ENCODE measurements at regions not wholly inside any gene's neighbourhood (a gene's known extent, or its start where the extent isn't known, plus 50 kb on each side); places are given as distances from the start of the nearest gene placed in this dataset.

DNA sequence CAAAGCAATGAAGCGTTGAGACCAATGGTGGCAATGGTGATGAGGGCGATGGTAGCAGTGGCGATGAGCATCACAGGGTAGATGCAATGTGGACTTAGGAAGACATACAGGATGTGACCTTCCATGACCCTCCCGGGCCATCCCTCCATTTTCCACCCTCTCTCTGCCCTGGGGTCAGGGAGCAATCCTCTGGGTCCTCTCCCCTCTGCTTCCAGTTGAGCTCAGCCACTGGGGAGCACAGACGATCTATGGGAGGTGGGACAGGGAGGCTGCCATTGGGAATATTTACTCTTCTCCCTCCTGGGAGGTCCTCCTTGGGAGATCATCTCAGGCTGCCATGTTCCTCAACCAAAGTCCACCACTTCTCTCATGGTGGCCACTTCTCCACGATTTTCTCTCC, 260.7 kb upstream of the FOXF1 start:
- no peaks in the 10 kb centered on the region for H3K36me3 ChIP-seq
- peaks cover 8% of the 10 kb centered on the region for H3K9me3 ChIP-seq (replicated peaks)
- no peak overlapping the region for H3K27ac ChIP-seq (replicated peaks)
- H3K4me1 ChIP-seq, result no peaks in the 10 kb centered on the region
- no peak overlapping the region for H3K4me3 ChIP-seq
- DNase-seq, result no peak
- peaks cover 53% of the 10 kb centered on the region for H3K27me3 ChIP-seq (ENCODE audit: low read depth)
- intact Hi-C loops (cut with micrococcal nuclease), result no loop called here
- TF ChIP-seq, protein P1, sequence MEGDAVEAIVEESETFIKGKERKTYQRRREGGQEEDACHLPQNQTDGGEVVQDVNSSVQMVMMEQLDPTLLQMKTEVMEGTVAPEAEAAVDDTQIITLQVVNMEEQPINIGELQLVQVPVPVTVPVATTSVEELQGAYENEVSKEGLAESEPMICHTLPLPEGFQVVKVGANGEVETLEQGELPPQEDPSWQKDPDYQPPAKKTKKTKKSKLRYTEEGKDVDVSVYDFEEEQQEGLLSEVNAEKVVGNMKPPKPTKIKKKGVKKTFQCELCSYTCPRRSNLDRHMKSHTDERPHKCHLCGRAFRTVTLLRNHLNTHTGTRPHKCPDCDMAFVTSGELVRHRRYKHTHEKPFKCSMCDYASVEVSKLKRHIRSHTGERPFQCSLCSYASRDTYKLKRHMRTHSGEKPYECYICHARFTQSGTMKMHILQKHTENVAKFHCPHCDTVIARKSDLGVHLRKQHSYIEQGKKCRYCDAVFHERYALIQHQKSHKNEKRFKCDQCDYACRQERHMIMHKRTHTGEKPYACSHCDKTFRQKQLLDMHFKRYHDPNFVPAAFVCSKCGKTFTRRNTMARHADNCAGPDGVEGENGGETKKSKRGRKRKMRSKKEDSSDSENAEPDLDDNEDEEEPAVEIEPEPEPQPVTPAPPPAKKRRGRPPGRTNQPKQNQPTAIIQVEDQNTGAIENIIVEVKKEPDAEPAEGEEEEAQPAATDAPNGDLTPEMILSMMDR (IDR thresholded peaks at IDR 0.05; ENCODE audit: borderline replicate concordance), result no peak

DNA sequence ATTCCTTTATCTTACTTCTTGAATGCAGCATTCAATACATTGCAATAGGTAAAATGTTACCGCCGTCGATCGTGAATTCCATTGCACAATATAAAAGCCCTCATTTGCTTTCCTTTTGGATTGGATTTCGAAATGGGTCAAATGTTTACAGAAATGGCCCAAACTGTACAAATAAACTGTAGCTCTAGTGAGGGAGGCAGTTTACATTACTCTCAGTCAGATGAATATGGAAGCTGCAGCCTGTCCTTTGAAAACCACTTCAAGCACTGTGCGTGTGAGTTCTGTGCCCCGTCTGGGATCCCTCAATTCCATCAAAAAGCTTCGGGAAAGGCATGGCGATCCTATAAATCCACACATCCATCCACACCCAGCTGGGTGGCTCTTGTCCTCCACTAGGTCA, 258.6 kb upstream of the FOXF1 start:
- H3K27ac ChIP-seq (replicated peaks), result no peak overlapping the region
- DNase-seq, result no peak

DNA sequence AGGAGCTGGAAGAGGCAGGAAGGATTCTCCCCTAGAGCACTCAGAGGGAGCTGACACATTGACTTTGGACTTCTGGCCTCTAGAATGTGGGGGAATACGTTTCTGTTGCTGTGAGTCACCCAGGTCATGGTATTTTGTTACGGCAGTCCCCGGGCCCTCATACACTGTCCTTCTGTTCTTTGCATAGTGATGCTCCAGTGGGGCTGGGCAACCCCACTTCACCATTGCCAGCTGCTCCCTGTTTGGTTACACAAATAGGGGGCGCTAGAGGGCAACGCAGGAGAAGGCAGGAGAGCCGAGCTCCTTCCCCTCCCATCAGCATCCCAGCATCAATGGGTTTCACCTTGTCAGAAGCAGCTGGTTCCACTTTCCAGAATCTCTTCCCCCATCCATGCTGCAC, 257.7 kb upstream of the FOXF1 start:
- TF ChIP-seq, protein P1 (IDR thresholded peaks at IDR 0.05; ENCODE audit: borderline replicate concordance), result peak; percentile 51
- no peak overlapping the region for H3K27ac ChIP-seq (replicated peaks)
- H3K9me3 ChIP-seq (replicated peaks), result peaks cover 18% of the 10 kb centered on the region
- intact Hi-C loops (cut with micrococcal nuclease), result no loop called here
- H3K36me3 ChIP-seq, result no peaks in the 10 kb centered on the region
- no peak overlapping the region for H3K4me3 ChIP-seq
- DNase-seq, result no peak
- H3K4me1 ChIP-seq, result no peaks in the 10 kb centered on the region
- H3K27me3 ChIP-seq (ENCODE audit: low read depth), result peaks cover 46% of the 10 kb centered on the region

More for the DNA sequence above, 258.6 kb upstream of the FOXF1 start:
- Histone ChIP-seq H3K36me3 (no peaks in the 10 kb centered on the region), H3K4me3 (no peak overlapping the region), H3K27me3 (ENCODE audit: low read depth) (peaks cover 40% of the 10 kb centered on the region), H3K4me1 (no peaks in the 10 kb centered on the region), H3K9me3 (replicated peaks) (peaks cover 17% of the 10 kb centered on the region)
- intact Hi-C loops (cut with micrococcal nuclease), result no loop called here
- TF ChIP-seq, protein P1 (IDR thresholded peaks at IDR 0.05; ENCODE audit: borderline replicate concordance), result no peak

DNA sequence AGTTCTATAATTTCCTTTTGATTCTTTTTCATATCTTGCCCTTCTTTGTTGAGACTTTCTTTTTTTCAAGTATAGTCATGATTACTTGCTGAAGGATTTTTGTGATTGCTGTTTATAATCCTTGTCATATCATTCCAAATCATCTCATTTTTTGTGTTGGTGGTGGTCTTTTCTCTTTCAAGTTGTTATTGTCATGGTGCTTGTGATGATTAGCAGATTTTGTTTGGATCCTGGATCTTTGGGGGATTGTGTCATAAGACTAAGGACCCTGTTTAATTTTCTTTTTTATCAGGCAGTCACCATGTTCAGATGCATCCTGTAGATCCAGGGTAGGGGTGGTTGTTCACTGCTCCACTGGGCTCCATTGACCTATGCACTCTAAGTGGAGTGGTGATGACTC, 254.4 kb upstream of the FOXF1 start:
- Histone ChIP-seq H3K27ac (replicated peaks) (no peak overlapping the region), H3K27me3 (ENCODE audit: low read depth) (peaks cover 69% of the 10 kb centered on the region), H3K9me3 (replicated peaks) (peaks cover 18% of the 10 kb centered on the region), H3K4me3 (no peak overlapping the region), H3K36me3 (no peaks in the 10 kb centered on the region), H3K4me1 (no peaks in the 10 kb centered on the region)
- intact Hi-C loops (cut with micrococcal nuclease), result no loop called here
- TF ChIP-seq, protein P1 (IDR thresholded peaks at IDR 0.05; ENCODE audit: borderline replicate concordance), result no peak
- no peak for DNase-seq

DNA sequence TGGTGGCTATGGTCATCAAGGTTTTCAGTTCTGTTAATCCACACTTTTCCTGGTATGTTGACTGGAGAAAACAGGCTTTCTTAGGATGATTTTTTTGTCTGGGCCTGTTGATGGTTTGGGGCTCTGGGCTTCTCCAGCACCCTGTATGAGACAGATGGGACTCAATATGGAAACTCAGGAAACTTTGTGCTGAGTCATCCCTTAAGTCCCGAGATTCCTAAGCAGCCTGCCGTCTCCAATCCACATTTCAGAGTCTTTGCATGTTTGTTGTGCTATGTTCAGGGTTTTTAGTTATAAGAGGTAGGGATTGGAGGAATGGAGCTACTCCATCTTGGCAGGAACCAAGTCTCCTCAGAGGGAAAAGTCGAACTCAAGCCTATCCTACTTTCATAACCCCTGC, 253.3 kb upstream of the FOXF1 start:
- H3K4me1 ChIP-seq, result no peaks in the 10 kb centered on the region
- no peak overlapping the region for H3K4me3 ChIP-seq
- H3K27me3 ChIP-seq (ENCODE audit: low read depth), result peaks cover 71% of the 10 kb centered on the region
- TF ChIP-seq, protein P1 (IDR thresholded peaks at IDR 0.05; ENCODE audit: borderline replicate concordance), result no peak
- H3K9me3 ChIP-seq (replicated peaks), result peaks cover 18% of the 10 kb centered on the region
- no peak for DNase-seq
- H3K27ac ChIP-seq (replicated peaks), result no peak overlapping the region
- no peaks in the 10 kb centered on the region for H3K36me3 ChIP-seq
- intact Hi-C loops (cut with micrococcal nuclease), result no loop called here

DNA sequence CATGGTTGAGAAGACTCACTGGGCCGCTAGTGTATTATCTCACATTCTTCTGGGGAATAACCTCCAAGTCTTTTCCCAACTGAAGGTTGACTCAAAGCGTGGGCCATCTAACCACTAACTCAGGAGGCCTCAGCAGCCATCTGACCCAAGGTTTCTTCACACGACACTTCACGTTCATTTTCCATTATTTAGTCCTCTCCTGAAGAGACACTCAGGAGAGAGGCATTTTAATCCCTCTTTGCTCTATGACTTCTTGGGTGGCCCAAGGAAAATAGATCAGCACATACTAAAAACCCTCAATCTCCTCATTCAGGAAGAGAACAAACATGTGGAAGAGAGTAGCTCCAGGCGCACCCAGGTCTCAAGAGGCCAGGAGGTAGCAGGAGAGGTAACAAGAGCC, 252.8 kb upstream of the FOXF1 start:
- no peak for DNase-seq
- intact Hi-C loops (cut with micrococcal nuclease), result no loop called here
- Histone ChIP-seq H3K27me3 (ENCODE audit: low read depth) (peaks cover 65% of the 10 kb centered on the region), H3K9me3 (replicated peaks) (peaks cover 18% of the 10 kb centered on the region), H3K27ac (replicated peaks) (no peak overlapping the region), H3K36me3 (no peaks in the 10 kb centered on the region), H3K4me3 (no peak overlapping the region), H3K4me1 (no peaks in the 10 kb centered on the region)
- TF ChIP-seq, protein P1 (IDR thresholded peaks at IDR 0.05; ENCODE audit: borderline replicate concordance), result no peak
